ENCODE measurements at regions not wholly inside any gene's neighbourhood (a gene's known extent, or its start where the extent isn't known, plus 50 kb on each side); places are given as distances from the start of the nearest gene placed in this dataset.
"Not testable (repeated sequence)": the region's sequence is repeated elsewhere in the genome, so short reads cannot be mapped to it uniquely, and the experiment has no call there.

GRCh38 chr10:36042135-36042534 is 400.0 kb upstream of the FZD8 start:
- ATAC-seq = no peak
- intact Hi-C loops (cut with DNase I, micrococcal nuclease) = no loop called here
- no peak for DNase-seq

DNA sequence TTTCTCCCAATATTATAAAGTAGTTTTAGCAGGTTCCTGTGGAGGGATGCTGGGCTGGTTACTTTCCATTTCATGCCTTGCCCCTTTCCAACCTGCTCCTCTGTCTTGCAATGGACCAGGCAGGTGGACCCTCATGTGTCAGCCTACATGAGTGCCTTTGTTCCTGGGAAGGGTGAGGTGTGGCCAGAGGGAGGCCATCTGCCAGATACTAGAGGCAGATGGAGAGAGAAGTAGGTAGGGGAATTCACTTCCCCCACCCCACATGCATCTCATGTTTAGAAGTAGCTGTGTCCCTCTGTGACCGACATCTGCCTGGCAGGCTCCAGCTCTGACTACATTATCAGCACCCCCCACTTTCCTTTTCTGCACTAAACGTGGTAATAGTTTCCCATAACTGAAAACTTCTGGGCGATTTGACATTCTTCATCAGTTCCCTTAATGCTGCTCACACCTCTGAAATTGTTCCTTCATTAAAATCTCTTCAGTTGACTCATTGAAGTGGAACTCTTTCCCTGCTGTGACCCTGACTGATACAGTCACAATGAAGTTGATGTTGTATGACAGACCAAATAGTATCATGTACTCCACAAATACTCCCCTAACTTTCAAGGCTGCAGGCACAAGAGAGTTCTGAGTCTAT is 396.3 kb upstream of the FZD8 start:
- no peak for ATAC-seq
- intact Hi-C loops (cut with DNase I, micrococcal nuclease) = no loop called here
- DNase-seq = no peak

GRCh38 chr10:36036137-36036536 is 394.0 kb upstream of the FZD8 start:
- ATAC-seq (no peak), DNase-seq (no peak)
- intact Hi-C loops (cut with DNase I, micrococcal nuclease) = no loop called here

DNA sequence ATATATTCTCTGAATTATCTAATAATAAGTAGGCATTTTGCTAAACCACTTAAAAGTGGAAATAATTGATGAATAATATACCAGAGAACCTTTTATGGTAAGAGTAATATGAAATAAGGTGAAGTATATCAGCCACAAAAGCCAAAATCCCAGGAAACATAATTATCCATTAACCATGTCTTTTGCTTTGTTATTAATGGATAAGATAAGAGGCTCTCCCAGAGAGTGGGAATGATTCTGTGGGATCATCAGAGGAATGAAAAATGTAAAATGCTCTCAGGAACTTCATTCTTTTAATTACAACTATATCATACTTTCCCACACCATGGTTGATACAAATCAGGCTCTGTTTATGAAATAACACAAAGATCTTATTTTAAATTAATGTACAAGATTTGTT is 391.7 kb upstream of the FZD8 start:
- intact Hi-C loops (cut with DNase I, micrococcal nuclease) = no loop called here
- DNase-seq (no peak), ATAC-seq (no peak)

- intact Hi-C loops (cut with DNase I, micrococcal nuclease) = no loop called here
- ATAC-seq = no peak
- no peak for DNase-seq
Measured at GRCh38 chr10:36030516-36030915, 388.4 kb upstream of the FZD8 start.

- DNase-seq (no peak), ATAC-seq (no peak)
- intact Hi-C loops (cut with DNase I, micrococcal nuclease) = no loop called here
Measured at GRCh38 chr10:36026656-36027390, 384.7 kb upstream of the FZD8 start.

DNA sequence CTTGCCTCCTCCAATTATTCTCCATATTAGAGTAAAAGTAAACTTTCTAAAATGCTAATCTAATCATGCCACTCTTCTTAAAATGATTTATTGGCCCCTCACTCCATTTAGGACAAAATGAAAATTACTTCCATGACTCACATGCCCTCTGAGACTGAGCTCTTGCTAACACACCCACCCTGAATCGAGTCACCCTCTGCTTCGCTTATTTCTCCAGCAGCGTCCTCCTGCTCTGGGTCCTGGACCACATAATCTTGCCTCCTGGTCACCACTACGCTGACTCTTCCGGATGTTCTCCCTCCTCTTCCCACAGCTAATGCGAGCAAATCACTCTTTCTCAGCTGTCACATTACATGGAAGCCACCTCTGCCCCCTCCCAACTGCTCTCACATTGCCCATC is 384.0 kb upstream of the FZD8 start:
- no peak for DNase-seq
- no peak for ATAC-seq
- intact Hi-C loops (cut with DNase I, micrococcal nuclease) = no loop called here

DNA sequence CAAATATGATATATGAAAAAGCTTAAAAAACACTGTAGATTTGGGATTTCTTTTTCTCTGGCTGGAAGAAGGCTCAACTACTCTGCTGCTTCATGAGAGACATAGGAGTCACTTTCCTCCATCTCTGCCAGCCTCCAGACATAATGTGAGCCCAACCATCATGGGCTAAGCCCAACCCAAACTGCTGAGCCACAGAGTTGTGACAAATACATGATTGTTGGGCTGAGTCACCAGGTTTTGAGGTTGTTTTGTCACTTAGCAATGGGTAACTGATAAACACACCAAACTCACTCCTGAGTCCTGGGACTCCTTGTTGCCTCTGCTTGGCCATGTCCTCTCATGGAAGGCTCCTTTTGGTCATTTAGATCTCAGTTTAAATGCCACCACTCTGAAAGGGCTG is 381.8 kb upstream of the FZD8 start:
- intact Hi-C loops (cut with DNase I, micrococcal nuclease) = no loop called here
- no peak for ATAC-seq
- DNase-seq = no peak

DNA sequence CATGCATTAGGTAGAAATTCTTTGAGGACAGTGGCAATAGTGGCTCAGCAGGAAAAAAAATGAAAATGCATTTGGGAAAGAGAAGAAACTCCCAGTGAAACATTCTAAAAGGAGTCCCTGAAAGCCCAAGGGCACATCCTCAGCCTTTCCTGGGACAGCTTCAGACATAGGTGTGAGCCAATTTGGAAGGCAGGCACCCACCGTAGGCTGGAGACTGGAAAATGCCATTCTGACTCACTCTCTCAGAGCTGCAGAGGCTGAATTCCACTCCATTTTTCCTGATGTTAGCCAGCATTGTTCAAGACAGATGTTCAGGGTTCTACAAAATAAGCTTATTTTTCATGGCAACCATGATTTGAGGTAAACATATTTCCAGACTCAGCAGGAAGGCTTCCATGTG is 379.0 kb upstream of the FZD8 start:
- no peak for ATAC-seq
- intact Hi-C loops (cut with DNase I, micrococcal nuclease) = no loop called here
- DNase-seq = no peak

DNA sequence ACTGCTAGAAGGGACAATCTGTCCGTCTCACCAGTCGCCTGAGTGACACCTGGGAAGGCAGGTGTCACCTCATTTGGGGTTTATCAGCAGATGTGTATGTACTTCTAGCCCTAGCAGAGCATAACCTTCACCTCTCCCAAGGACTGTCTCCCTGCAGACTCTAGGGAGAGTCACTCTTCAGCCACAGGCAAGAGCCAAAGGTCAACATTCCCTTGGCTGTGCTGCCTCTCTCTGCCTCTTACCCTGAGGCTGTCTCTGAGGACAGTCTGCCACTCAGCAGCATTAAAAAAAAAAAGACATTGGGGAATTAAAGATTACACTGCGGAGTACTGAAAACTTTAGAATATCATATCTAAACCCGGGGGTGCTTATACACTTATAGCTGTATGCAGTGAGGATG is 377.7 kb upstream of the FZD8 start:
- ATAC-seq (no peak), DNase-seq (no peak)
- intact Hi-C loops (cut with DNase I, micrococcal nuclease) = no loop called here

GRCh38 chr10:36018996-36019395 is 376.9 kb upstream of the FZD8 start:
- DNase-seq = no peak
- intact Hi-C loops (cut with DNase I, micrococcal nuclease) = no loop called here
- no peak for ATAC-seq

- DNase-seq (no peak), ATAC-seq (no peak)
- intact Hi-C loops (cut with DNase I, micrococcal nuclease) = no loop called here
Measured at GRCh38 chr10:36017137-36017536, 375.0 kb upstream of the FZD8 start.

DNA sequence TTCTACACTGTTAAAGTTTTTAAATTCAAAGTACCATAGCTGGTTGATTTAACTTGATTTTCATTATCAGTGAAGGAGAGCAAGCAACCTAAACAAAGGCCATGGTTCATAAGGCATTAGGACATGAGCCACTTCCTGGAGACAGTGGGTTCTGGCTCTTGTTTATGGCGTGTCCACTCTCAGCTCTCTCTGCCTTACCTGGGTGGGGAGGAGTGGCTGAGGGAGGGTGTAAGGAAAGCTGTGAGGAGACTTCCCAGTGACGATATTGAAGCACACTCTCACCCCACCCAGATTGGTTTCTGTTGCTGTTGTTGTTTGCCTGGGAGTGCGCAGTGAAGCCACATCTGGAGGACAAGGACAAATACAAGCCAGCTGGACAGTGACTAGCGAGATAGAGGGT is 365.3 kb upstream of the FZD8 start:
- ATAC-seq (no peak), DNase-seq (no peak)
- intact Hi-C loops (cut with DNase I, micrococcal nuclease) = no loop called here

GRCh38 chr10:36003688-36004087 is 361.6 kb upstream of the FZD8 start:
- intact Hi-C loops (cut with DNase I, micrococcal nuclease) = no loop called here
- ATAC-seq (no peak), DNase-seq (no peak)

DNA sequence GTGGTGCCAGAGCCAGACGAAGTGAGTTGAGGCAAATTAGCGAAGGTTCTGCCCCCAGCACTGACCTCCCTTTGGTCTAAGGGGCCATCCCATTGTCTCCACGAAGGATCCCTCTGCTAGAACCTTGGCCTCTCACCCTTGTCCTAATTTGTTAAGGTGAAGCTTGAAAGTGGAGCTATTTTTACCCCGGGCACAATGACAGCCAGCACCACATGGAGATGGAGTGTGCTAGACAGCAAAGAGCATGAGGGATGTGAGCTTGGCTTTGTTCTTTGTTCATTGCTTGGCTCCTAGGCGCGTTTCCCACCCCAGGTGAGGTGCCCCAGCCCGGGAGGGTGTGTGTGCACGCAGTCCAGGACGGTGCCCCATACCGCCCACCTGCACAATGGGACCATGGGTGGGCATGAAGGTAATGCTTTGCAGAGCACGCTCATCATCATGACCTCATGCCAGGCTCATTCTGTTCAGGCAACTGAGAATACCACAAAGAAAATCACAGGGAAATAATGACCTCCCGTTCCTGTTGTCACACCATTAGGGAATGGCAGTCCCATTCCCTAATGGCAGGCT is 361.0 kb upstream of the FZD8 start:
- ATAC-seq = no peak
- intact Hi-C loops (cut with DNase I, micrococcal nuclease) = no loop called here
- DNase-seq = no peak

DNA sequence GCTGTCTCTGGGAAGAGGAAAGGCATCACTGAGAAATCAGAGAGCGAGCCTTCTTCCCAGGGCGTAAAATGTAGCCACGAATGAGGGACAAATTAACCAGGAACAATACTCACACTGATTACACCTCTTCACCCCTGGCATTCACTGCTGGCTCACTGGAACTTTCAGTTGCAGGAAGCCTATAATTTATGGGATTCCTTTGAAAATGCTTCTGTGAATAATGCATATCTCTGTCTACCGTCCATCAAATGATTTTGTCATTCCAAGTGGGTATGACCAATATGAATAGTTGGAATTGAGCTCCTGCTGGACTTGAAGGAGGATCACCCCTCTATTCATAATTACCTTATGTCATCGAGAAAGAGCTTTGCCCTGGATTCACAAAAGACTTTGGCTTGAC is 360.3 kb upstream of the FZD8 start:
- DNase-seq (no peak), ATAC-seq (no peak)
- intact Hi-C loops (cut with DNase I, micrococcal nuclease) = no loop called here

DNA sequence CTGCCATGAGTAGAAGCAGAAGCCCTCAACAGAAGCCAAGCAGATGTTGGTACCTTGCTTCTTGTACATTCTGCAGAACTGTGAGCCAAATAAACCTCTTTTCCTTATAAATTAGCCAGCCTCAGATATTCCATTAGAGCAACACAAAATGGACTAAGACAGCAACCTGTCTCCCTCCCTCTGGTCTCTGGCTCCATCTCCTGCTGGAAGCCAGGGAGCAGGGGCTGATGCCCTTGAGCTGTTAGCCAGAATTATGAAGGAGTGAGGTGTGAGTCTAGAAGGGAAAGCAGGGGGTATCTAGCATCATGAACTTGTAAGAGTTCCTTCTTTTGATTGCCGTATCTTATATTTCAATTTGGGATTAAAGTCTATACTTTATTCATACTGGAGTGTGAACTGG is 358.7 kb upstream of the FZD8 start:
- not testable (repeated sequence) for DNase-seq

DNA sequence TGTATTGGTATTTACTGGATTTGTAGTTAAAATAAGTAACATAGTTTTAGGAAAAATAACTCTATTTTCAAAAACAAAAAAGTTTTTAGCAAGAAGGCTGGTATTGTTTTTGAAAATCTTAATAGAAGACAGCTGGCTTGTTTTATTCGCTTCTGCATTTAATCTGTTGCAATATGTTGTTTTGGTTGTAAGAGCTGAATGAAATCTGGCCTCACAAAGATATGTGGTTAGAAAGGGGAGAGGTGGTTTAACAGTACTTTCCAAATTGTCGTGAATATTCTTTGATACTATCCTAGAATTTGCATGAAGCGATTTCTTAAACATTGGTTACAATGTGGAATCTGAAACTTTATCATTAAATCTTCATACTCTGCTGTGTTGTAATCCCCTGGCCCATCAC is 355.9 kb upstream of the FZD8 start:
- intact Hi-C loops (cut with DNase I, micrococcal nuclease) = no loop called here
- DNase-seq (no peak), ATAC-seq (no peak)

More for the DNA sequence above, 358.7 kb upstream of the FZD8 start:
- intact Hi-C loops (cut with DNase I, micrococcal nuclease); ATAC-seq: not testable (repeated sequence)

- intact Hi-C loops (cut with DNase I, micrococcal nuclease) = no loop called here
- no peak for ATAC-seq
- DNase-seq = no peak
Measured at GRCh38 chr10:35995485-35995884, 353.4 kb upstream of the FZD8 start.

DNA sequence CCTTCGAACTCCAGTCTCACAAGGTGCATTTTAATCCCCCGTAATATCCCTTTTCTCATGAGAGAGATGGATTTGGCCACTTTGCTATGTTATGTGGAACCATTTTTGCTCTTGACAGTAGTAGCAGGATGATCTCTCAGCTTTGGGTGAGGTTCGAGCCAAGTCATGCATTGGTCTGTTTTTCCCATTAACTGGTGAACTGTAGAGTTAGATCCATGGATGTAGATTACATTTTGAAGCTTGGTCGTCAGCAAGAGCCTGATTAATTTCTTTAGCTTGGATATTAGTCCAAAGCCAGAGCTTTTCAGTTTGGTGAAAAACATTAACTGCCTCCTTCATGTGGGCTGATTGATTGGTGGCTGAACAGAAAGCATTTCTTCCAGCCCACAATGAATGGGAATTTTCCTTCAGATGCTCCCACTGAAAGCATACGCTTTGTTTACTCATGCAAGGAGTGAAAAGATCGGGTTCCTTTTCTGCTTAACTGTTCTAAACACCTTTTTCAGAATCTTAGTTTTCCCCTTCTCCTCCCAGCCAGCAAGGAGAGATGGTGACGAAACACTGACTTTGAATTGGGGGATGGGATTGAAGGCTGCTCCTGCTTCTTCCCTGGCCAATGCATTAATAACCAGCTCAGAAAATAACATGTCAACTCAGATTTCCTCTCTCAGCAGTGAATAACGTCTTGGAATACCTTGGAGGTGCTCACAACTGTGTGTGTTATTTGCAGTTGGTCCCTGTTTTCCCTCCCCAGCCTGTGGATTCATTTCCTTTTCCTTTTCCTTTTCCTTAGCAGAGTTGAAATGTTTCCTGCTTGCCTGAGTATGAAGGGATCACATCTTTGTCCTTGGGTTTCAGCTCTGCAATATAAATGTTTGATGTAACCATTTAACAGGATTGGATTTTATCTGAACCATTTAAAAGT is 351.8 kb upstream of the FZD8 start:
- DNase-seq (no peak), ATAC-seq (no peak)
- intact Hi-C loops (cut with DNase I, micrococcal nuclease) = no loop called here
